ENCODE measurements at regions not wholly inside any gene's neighbourhood (a gene's known extent, or its start where the extent isn't known, plus 50 kb on each side); places are given as distances from the start of the nearest gene placed in this dataset.

DNA sequence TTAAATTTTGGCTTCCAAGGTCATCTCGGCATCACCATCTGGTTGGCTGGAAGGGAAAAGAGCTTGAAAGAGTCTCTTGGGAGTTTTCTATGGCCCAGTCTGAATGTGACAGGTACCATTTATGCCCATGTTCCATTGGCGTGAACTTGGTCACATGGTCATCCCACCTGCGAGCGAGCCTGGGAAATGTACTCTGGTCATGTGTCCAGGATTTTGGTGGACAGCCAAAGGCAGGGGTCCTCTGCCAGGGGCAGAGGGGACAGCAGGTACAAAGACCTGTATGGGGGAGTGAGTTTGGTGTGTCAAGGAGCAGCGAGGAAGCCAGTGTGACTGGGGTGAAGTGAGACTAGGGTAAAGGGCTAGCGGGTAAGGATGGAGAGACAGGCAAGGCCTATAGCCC is 112.6 kb downstream of the CDC5L start:
- no peaks in the 10 kb centered on the region for H3K36me3 Mint-ChIP-seq
- ATAC-seq (no peak), DNase-seq (peak; percentile 29)
- no peak overlapping the region for H3K27ac Mint-ChIP-seq
- no peaks in the 10 kb centered on the region for H3K9me3 Mint-ChIP-seq (ENCODE audit: low read depth)
- CTCF ChIA-PET = no interaction called here
- H3K27me3 Mint-ChIP-seq = peaks cover 9% of the 10 kb centered on the region
- no peak overlapping the region for H3K4me3 Mint-ChIP-seq
- no peaks in the 10 kb centered on the region for H3K4me1 Mint-ChIP-seq

DNA sequence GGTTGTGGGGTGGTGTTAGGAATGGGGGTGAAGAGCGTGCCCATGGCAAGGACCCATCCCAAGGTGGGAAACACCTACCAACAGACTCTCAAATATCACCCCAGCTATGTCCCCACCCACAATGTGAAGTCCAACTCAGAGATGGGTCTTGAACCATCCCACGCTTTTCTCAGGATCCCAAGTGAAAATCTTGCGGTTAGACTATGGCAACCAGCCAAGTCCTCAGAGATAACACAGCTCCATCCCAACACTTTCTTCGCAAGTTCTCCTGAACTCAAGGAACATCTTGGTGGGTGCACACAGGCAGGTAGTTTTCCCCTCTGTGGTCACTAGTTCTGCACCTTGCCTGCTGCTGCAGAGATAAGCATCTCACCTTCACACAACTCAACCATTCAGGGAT is 116.0 kb downstream of the CDC5L start:
- CTCF ChIA-PET = no interaction called here
- no peak overlapping the region for H3K4me3 Mint-ChIP-seq
- ATAC-seq = no peak
- H3K36me3 Mint-ChIP-seq = no peaks in the 10 kb centered on the region
- H3K4me1 Mint-ChIP-seq = no peaks in the 10 kb centered on the region
- H3K9me3 Mint-ChIP-seq (ENCODE audit: low read depth) = no peaks in the 10 kb centered on the region
- DNase-seq = peak; percentile 16
- no peak overlapping the region for H3K27ac Mint-ChIP-seq
- H3K27me3 Mint-ChIP-seq = peaks cover 11% of the 10 kb centered on the region

- CTCF ChIA-PET = interaction anchor here (1.0 kb wide), 1 partner anchor 29 kb away, joined by 3 read pairs; no protein-coding TSS in a partner anchor
- Mint-ChIP-seq H3K36me3 (no peaks in the 10 kb centered on the region), H3K27ac (no peak overlapping the region), H3K4me3 (no peak overlapping the region), H3K9me3 (ENCODE audit: low read depth) (no peaks in the 10 kb centered on the region), H3K4me1 (no peaks in the 10 kb centered on the region), H3K27me3 (peaks cover 11% of the 10 kb centered on the region)
- peak; percentile 8 for DNase-seq
- ATAC-seq = no peak
Observed at GRCh38 chr6:44504301-44504791, 116.8 kb downstream of the CDC5L start.

DNA sequence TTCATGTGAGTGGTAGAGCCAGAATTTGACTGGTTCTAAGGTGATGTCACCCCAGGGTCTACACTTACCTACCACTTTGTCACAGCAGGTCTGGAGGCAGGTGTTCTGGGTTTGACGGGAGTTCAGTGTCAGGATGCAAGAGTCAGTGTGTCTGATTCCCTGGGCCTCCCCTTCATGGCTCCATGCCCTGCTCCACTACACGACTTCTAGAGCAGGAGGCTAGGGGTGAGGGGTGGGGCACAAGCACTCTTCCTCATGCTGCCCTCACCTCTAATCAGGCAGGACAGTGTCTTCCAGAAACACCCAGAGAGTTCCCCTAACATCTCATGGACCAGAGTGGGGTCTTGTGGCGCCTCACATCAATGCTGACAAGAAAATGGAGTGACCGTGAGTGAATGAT is 118.2 kb downstream of the CDC5L start:
- Mint-ChIP-seq H3K36me3 (no peaks in the 10 kb centered on the region), H3K9me3 (ENCODE audit: low read depth) (no peaks in the 10 kb centered on the region), H3K27me3 (peaks cover 16% of the 10 kb centered on the region), H3K4me3 (no peak overlapping the region), H3K4me1 (no peaks in the 10 kb centered on the region), H3K27ac (no peak overlapping the region)
- no peak for ATAC-seq
- peak; percentile 3 for DNase-seq
- CTCF ChIA-PET = no interaction called here

GRCh38 chr6:44507014-44507413 is 119.5 kb downstream of the CDC5L start:
- H3K36me3 Mint-ChIP-seq = no peaks in the 10 kb centered on the region
- H3K27ac Mint-ChIP-seq = no peak overlapping the region
- CTCF ChIA-PET = no interaction called here
- no peaks in the 10 kb centered on the region for H3K4me1 Mint-ChIP-seq
- no peak overlapping the region for H3K4me3 Mint-ChIP-seq
- no peaks in the 10 kb centered on the region for H3K9me3 Mint-ChIP-seq (ENCODE audit: low read depth)
- DNase-seq (no peak), ATAC-seq (no peak)
- peaks cover 14% of the 10 kb centered on the region for H3K27me3 Mint-ChIP-seq

GRCh38 chr6:44508646-44509045 is 121.1 kb downstream of the CDC5L start:
- Mint-ChIP-seq H3K4me1 (no peaks in the 10 kb centered on the region), H3K4me3 (no peak overlapping the region), H3K27me3 (peaks cover 14% of the 10 kb centered on the region), H3K9me3 (ENCODE audit: low read depth) (no peaks in the 10 kb centered on the region), H3K27ac (no peak overlapping the region), H3K36me3 (no peaks in the 10 kb centered on the region)
- DNase-seq (no peak), ATAC-seq (no peak)
- CTCF ChIA-PET = interaction anchor here (1.2 kb wide), 1 partner anchor 33 kb away, joined by 3 read pairs; no protein-coding TSS in a partner anchor

DNA sequence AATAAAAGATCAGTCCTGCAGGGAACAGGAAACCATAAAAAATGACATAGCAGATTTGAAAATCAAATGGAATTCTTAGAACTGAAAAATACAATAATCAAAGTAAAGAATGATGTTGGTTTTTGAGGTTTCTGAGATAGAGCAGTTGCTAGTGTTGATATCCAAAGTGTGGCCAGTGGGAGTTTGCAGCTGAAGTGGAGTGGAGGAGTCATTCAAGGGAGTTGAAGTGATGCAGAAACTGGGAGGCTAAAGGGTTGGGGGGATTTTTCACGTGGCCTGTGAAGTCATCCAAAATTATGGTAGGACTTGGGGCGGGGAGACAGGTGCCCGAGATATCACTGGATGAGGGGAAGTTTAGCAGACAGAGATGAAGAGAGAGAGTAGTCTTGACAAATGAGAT is 123.6 kb downstream of the CDC5L start:
- Mint-ChIP-seq H3K9me3 (ENCODE audit: low read depth) (no peaks in the 10 kb centered on the region), H3K27me3 (peaks cover 15% of the 10 kb centered on the region), H3K4me3 (no peak overlapping the region), H3K4me1 (no peaks in the 10 kb centered on the region), H3K36me3 (no peaks in the 10 kb centered on the region), H3K27ac (no peak overlapping the region)
- ATAC-seq = no peak
- peak; percentile 1 for DNase-seq
- CTCF ChIA-PET = interaction anchor here (1.0 kb wide), 1 partner anchor 41 kb away, joined by 3 read pairs; no protein-coding TSS in a partner anchor

GRCh38 chr6:44512868-44513741 is 125.6 kb downstream of the CDC5L start:
- ATAC-seq = no peak
- Mint-ChIP-seq H3K36me3 (no peaks in the 10 kb centered on the region), H3K9me3 (ENCODE audit: low read depth) (no peaks in the 10 kb centered on the region), H3K27ac (no peak overlapping the region), H3K27me3 (peaks cover 29% of the 10 kb centered on the region), H3K4me3 (no peak overlapping the region), H3K4me1 (no peaks in the 10 kb centered on the region)
- peak; percentile 11 for DNase-seq
- CTCF ChIA-PET = no interaction called here

DNA sequence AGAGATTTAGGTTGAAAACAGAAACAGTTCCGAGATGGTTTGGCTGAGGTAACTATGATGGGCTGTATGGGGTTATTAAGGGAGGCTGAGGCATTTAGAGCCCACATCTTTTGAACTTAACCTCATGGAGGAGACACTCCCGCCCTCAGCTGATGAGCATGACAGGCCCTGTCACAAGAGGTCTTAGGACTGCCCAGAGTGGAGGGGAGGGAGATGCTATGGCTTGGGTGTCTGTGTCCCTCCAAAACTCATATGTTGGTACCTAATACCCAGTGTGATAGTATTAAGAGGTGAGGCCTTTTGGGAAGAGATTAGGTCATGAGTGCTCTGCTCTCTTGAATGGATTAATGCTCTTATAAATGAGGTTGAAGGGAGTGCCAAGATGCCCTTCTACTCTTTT is 126.6 kb downstream of the CDC5L start:
- Mint-ChIP-seq H3K4me1 (no peaks in the 10 kb centered on the region), H3K36me3 (peaks cover 4% of the 10 kb centered on the region), H3K27ac (no peak overlapping the region), H3K9me3 (ENCODE audit: low read depth) (peaks cover 5% of the 10 kb centered on the region), H3K4me3 (no peak overlapping the region), H3K27me3 (peaks cover 39% of the 10 kb centered on the region)
- ATAC-seq (no peak), DNase-seq (no peak)
- CTCF ChIA-PET = no interaction called here

DNA sequence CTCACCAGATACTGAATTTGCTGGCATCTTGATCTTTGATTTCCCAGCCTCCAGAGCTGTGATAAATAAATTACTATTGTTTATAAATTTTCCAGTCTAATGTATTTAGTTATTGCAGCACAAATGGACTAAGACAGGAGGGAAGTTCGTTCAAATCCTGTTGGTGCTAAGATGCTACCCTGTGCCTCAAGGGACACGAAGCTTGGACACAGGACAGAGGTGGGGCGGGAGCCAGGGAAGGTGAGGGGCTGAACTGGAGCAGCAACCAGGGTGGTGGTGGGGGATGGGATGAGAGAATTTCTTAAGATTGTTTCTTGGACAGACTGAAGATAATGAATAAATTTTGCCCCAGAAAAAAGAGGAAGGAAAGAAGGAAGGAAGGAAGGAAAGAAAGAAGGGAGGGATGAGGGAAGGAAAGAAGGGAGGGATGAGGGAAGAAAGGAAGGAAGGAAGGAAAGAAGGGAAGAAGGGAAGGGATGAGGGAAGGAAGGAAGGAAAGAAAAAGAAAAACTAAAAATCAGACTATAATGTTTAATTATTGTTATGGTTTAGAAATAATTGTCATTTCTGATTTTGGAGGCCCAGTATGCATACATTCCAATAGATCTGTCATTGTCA is 127.2 kb downstream of the CDC5L start:
- no peaks in the 10 kb centered on the region for H3K4me1 Mint-ChIP-seq
- H3K4me3 Mint-ChIP-seq = no peak overlapping the region
- H3K27me3 Mint-ChIP-seq = peaks cover 44% of the 10 kb centered on the region
- H3K27ac Mint-ChIP-seq = no peak overlapping the region
- peaks cover 9% of the 10 kb centered on the region for H3K9me3 Mint-ChIP-seq (ENCODE audit: low read depth)
- H3K36me3 Mint-ChIP-seq = peaks cover 4% of the 10 kb centered on the region
- no peak for DNase-seq
- CTCF ChIA-PET = no interaction called here
- ATAC-seq = no peak

DNA sequence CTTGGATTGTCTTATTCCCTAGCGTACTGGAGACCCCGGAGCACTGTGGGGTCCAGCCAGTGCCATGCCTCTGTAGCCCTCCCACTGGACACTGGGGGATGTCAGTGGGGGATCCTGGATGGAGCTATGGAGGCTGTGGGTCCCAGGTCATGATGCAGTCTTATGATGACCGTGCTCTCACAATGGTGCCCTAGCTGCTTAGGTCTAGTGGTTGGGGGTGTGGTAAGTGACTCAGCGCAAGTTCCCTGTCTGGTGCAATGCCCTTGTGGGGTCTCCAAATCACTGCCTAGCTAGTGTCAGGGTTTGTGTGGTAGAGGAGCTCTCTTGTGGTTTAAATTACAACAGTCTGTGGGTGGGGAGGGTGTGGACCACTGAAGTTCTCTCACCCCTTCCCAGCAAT is 135.4 kb downstream of the CDC5L start:
- CTCF ChIA-PET = no interaction called here
- peaks cover 6% of the 10 kb centered on the region for H3K36me3 Mint-ChIP-seq
- no peak overlapping the region for H3K4me3 Mint-ChIP-seq
- no peak overlapping the region for H3K27ac Mint-ChIP-seq
- DNase-seq (no peak), ATAC-seq (no peak)
- H3K4me1 Mint-ChIP-seq = peaks cover 36% of the 10 kb centered on the region
- peaks cover 42% of the 10 kb centered on the region for H3K27me3 Mint-ChIP-seq
- peaks cover 12% of the 10 kb centered on the region for H3K9me3 Mint-ChIP-seq (ENCODE audit: low read depth)

DNA sequence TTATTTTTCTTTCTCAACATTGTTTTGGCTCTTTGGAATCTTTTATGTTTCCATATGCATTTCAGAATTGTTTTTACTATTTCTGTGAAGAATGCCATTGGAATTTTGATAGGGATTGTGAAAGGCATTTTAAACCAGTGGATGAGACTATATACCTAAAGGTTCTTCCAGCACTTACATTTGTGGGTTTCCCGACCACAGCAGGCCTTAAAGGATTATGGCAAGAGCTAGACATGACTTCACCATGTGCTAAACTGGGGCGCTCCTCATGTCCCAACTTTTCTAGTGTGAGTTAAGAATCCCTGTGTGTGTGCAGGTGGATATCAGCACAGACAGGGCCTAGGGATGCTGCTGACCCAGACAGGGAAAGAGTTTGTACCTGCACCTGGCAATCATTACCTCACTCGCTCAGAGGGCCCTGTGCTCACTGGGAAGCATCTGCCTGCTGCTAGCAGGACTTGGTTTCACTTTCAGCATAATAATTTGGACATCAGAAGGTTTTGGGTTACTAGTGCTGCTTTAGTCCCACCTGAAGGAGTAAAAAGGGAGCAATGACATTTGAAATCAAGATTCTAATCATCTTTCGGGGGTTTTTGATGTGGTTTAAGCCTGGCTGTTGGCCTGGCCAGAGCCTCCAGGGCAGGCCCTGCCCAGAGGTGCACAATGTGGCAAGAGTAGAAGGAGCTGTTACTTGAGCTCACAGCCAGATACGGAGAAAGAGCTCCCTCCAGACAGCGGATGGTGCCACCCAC is 137.1 kb downstream of the CDC5L start:
- CTCF ChIA-PET = no interaction called here
- Mint-ChIP-seq H3K4me1 (peaks cover 36% of the 10 kb centered on the region), H3K27ac (no peak overlapping the region), H3K27me3 (peaks cover 25% of the 10 kb centered on the region), H3K4me3 (no peak overlapping the region), H3K9me3 (ENCODE audit: low read depth) (peaks cover 3% of the 10 kb centered on the region), H3K36me3 (peaks cover 2% of the 10 kb centered on the region)
- DNase-seq (no peak), ATAC-seq (peak; percentile 36)

- Mint-ChIP-seq H3K27me3 (peaks cover 18% of the 10 kb centered on the region), H3K27ac (no peak overlapping the region), H3K9me3 (ENCODE audit: low read depth) (peaks cover 3% of the 10 kb centered on the region), H3K4me1 (peaks cover 29% of the 10 kb centered on the region), H3K4me3 (no peak overlapping the region), H3K36me3 (no peaks in the 10 kb centered on the region)
- ATAC-seq (no peak), DNase-seq (no peak)
- CTCF ChIA-PET = no interaction called here
Observed at GRCh38 chr6:44525761-44526351, 138.3 kb downstream of the CDC5L start.
